ENCODE measurements at regions not wholly inside any gene's neighbourhood (a gene's known extent, or its start where the extent isn't known, plus 50 kb on each side); places are given as distances from the start of the nearest gene placed in this dataset.

GRCh38 chr9:7961076-7961475 lies 161.5 kb upstream of the DMAC1 start:
- no peaks in the 10 kb centered on the region for H3K27me3 ChIP-seq
- H2AFZ ChIP-seq (replicated peaks) = no peak overlapping the region
- H3K4me1 ChIP-seq = peaks cover 18% of the 10 kb centered on the region
- H3K79me2 ChIP-seq (ENCODE audit: low read depth) = no peaks in the 10 kb centered on the region
- H4K20me1 ChIP-seq (ENCODE audit: low read depth) = no peaks in the 10 kb centered on the region
- H3K9me3 ChIP-seq (ENCODE audit: low read depth) = no peaks in the 10 kb centered on the region
- H3K36me3 ChIP-seq = no peaks in the 10 kb centered on the region
- H3K27ac ChIP-seq = peak overlapping the region; percentile 23
- H3K9ac ChIP-seq = no peak overlapping the region
- no peak for TF ChIP-seq EZH2 (IDR thresholded peaks at IDR 0.05)
- no peaks in the 10 kb centered on the region for H3F3A ChIP-seq (ENCODE audit: low read depth)
- no peaks in the 10 kb centered on the region for H3K27me3 Mint-ChIP-seq (ENCODE audit: insufficient read depth, low read depth)
- no peak overlapping the region for H3K4me3 ChIP-seq
- DNase-seq (ENCODE audit: low spot score) = peak; percentile 5
- H3K9me3 Mint-ChIP-seq = no peaks in the 10 kb centered on the region
- peaks cover 3% of the 10 kb centered on the region for H3K36me3 Mint-ChIP-seq
- peak overlapping the region; percentile 26 for H3K4me3 Mint-ChIP-seq
- H3K4me2 ChIP-seq = peak overlapping the region; percentile 36
- peak overlapping the region; percentile 94 for H3K27ac Mint-ChIP-seq
- H3K4me1 Mint-ChIP-seq = peaks cover 42% of the 10 kb centered on the region

GRCh38 chr9:7960320-7961050 lies 160.9 kb upstream of the DMAC1 start:
- H3K4me3 Mint-ChIP-seq = peak overlapping the region; percentile 65
- H4K20me1 ChIP-seq (ENCODE audit: low read depth) = no peaks in the 10 kb centered on the region
- H3K4me3 ChIP-seq = no peak overlapping the region
- H3K27me3 ChIP-seq = no peaks in the 10 kb centered on the region
- no peaks in the 10 kb centered on the region for H3F3A ChIP-seq (ENCODE audit: low read depth)
- peaks cover 2% of the 10 kb centered on the region for H3K36me3 ChIP-seq
- TF ChIP-seq CTCF (IDR thresholded peaks at IDR 0.05) = no peak
- TF ChIP-seq EZH2phosphoT487 (IDR thresholded peaks at IDR 0.05) = no peak
- no peaks in the 10 kb centered on the region for H3K79me2 ChIP-seq (ENCODE audit: low read depth)
- H3K9me3 ChIP-seq (ENCODE audit: low read depth) = no peaks in the 10 kb centered on the region
- no peaks in the 10 kb centered on the region for H3K9me3 Mint-ChIP-seq
- H3K9ac ChIP-seq = no peak overlapping the region
- peak; percentile 2 for DNase-seq (ENCODE audit: low spot score)
- peaks cover 3% of the 10 kb centered on the region for H3K36me3 Mint-ChIP-seq
- peaks cover 18% of the 10 kb centered on the region for H3K4me1 ChIP-seq
- H3K27ac ChIP-seq = peak overlapping the region; percentile 23
- H2AFZ ChIP-seq (replicated peaks) = no peak overlapping the region
- peak overlapping the region; percentile 94 for H3K27ac Mint-ChIP-seq
- peak overlapping the region; percentile 36 for H3K4me2 ChIP-seq
- H3K4me1 Mint-ChIP-seq = peaks cover 42% of the 10 kb centered on the region
- no peaks in the 10 kb centered on the region for H3K27me3 Mint-ChIP-seq (ENCODE audit: insufficient read depth, low read depth)

DNA sequence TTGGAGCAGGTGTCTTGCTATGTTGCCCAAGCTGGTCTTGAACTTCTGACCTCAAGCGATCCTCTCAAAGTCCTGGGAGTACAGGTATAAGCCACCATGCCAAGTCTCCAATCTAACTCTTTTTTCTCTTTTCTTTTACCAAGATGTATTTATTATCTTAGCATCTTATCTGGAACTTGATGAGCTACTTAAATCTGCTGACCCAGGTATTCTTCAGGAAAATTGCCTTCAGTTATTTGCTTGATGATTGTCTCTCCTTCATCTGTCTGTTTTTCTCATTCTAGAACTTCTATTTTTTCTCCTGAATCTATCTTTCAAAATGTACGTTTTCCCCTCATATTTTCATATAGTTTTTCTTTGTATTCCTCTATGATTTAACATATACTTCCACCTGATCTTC lies 158.2 kb upstream of the DMAC1 start:
- Histone ChIP-seq H3K27ac (no peak overlapping the region), H3K36me3 (peaks cover 7% of the 10 kb centered on the region), H3K27me3 (no peaks in the 10 kb centered on the region), H3K79me2 (ENCODE audit: low read depth) (no peaks in the 10 kb centered on the region), H4K20me1 (ENCODE audit: low read depth) (no peaks in the 10 kb centered on the region), H3K9ac (no peak overlapping the region), H2AFZ (replicated peaks) (no peak overlapping the region), H3F3A (ENCODE audit: low read depth) (no peaks in the 10 kb centered on the region), H3K4me1 (peaks cover 18% of the 10 kb centered on the region), H3K4me3 (no peak overlapping the region), H3K9me3 (ENCODE audit: low read depth) (no peaks in the 10 kb centered on the region), H3K4me2 (no peak overlapping the region)
- Mint-ChIP-seq H3K4me3 (no peak overlapping the region), H3K9me3 (no peaks in the 10 kb centered on the region), H3K27ac (no peak overlapping the region), H3K4me1 (peaks cover 42% of the 10 kb centered on the region), H3K36me3 (no peaks in the 10 kb centered on the region), H3K27me3 (ENCODE audit: insufficient read depth, low read depth) (no peaks in the 10 kb centered on the region)
- no peak for TF ChIP-seq EZH2phosphoT487 (IDR thresholded peaks at IDR 0.05)
- no peak for TF ChIP-seq CTCF (IDR thresholded peaks at IDR 0.05)
- no peak for TF ChIP-seq EZH2 (IDR thresholded peaks at IDR 0.05)
- DNase-seq (ENCODE audit: low spot score) = no peak

DNA sequence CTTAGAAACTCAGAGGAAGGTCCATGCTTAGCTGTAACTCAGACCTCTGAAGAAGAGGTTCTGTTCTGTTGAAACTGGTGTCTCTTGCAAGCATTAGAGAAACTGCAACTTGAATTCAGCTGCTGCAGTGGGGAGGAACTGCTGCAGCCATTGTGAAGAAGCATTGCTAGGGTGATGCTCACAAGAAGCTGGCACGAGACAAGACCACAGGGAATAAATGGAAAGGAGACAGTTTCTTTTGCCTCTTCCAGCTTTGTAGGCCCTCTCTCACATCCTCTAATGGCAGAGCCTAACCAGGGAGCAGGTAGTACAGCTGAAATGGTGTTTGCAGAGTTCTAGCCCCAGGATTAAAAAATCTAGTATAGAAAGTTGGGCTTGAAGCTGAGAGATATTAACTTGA lies 148.0 kb upstream of the DMAC1 start:
- Histone ChIP-seq H3K27me3 (no peaks in the 10 kb centered on the region), H3K9ac (no peak overlapping the region), H3K36me3 (no peaks in the 10 kb centered on the region), H3K9me3 (ENCODE audit: low read depth) (no peaks in the 10 kb centered on the region), H3F3A (ENCODE audit: low read depth) (no peaks in the 10 kb centered on the region), H3K27ac (no peak overlapping the region), H3K4me2 (no peak overlapping the region), H3K4me1 (no peaks in the 10 kb centered on the region), H3K4me3 (no peak overlapping the region), H2AFZ (replicated peaks) (peak overlapping the region; percentile 95), H3K79me2 (ENCODE audit: low read depth) (no peaks in the 10 kb centered on the region), H4K20me1 (ENCODE audit: low read depth) (no peaks in the 10 kb centered on the region)
- Mint-ChIP-seq H3K27me3 (ENCODE audit: insufficient read depth, low read depth) (no peaks in the 10 kb centered on the region), H3K9me3 (no peaks in the 10 kb centered on the region), H3K4me1 (no peaks in the 10 kb centered on the region), H3K27ac (no peak overlapping the region), H3K4me3 (no peak overlapping the region), H3K36me3 (no peaks in the 10 kb centered on the region)
- DNase-seq (ENCODE audit: low spot score) = no peak
- TF ChIP-seq EZH2 (IDR thresholded peaks at IDR 0.05) (no peak), CTCF (IDR thresholded peaks at IDR 0.05) (no peak), EZH2phosphoT487 (IDR thresholded peaks at IDR 0.05) (no peak)
